Omental fat pad (tissue), 3 donors: ENCODE measurements at regions not wholly inside any gene's neighbourhood (a gene's known extent, or its start where the extent isn't known, plus 50 kb on each side); places are given as distances from the start of the nearest gene placed in this dataset.

Experiments
- ATAC-seq: fragments of 150-250 bp; one replicate; pipeline ENCODE4 v1.9.1; 2016; ENCODE audit warnings: mild to moderate bottlenecking, moderate library complexity; ENCODE audit not compliant: low FRiP score
- DNase-seq: peaks from one replicate; pipeline ENCODE4 v3.0.0-alpha.2; 2019; ENCODE audit warnings: low spot score
- CTCF ChIP-seq, 3 donors: fragments of 450-650 bp; IDR thresholded peaks; one replicate each; pipeline ENCODE4 v1.5.1; 2016 to 2017; ENCODE audit warnings: antibody characterized with exemption in 3 of 3, mild to moderate bottlenecking in 3 of 3, moderate library complexity in 2 of 3

GRCh38 chr1:232191560-232191959, 438.4 kb downstream of the SIPA1L2 start:
- ATAC-seq (no peak), DNase-seq (no peak)
- TF ChIP-seq CTCF (IDR thresholded peaks at IDR 0.05), result no peak

GRCh38 chr1:232188318-232188717, 441.6 kb downstream of the SIPA1L2 start:
- TF ChIP-seq CTCF (IDR thresholded peaks at IDR 0.05), result no peak
- ATAC-seq (no peak), DNase-seq (no peak)

- DNase-seq, result no peak
- no peak for TF ChIP-seq CTCF (IDR thresholded peaks at IDR 0.05)
- ATAC-seq, result no peak
Observed at GRCh38 chr1:232186931-232187330, 443.0 kb downstream of the SIPA1L2 start.

- no peak for TF ChIP-seq CTCF (IDR thresholded peaks at IDR 0.05)
- no peak for ATAC-seq
- no peak for DNase-seq
Observed at GRCh38 chr1:232184561-232185530, 445.1 kb downstream of the SIPA1L2 start.

- DNase-seq (no peak), ATAC-seq (no peak)
- TF ChIP-seq CTCF (IDR thresholded peaks at IDR 0.05), result no peak
Observed at GRCh38 chr1:232183802-232184201, 446.1 kb downstream of the SIPA1L2 start.

- TF ChIP-seq CTCF (IDR thresholded peaks at IDR 0.05), result no peak
Observed at GRCh38 chr1:232183266-232183800, 446.6 kb downstream of the SIPA1L2 start.

GRCh38 chr1:232182236-232182635, 447.7 kb downstream of the SIPA1L2 start:
- TF ChIP-seq CTCF (IDR thresholded peaks at IDR 0.05), result no peak
- DNase-seq (no peak), ATAC-seq (no peak)

More at GRCh38 chr1:232183266-232183800, 446.6 kb downstream of the SIPA1L2 start:
- DNase-seq (no peak), ATAC-seq (no peak)
